ENCODE measurements at regions not wholly inside any gene's neighbourhood (a gene's known extent, or its start where the extent isn't known, plus 50 kb on each side); places are given as distances from the start of the nearest gene placed in this dataset.

DNA sequence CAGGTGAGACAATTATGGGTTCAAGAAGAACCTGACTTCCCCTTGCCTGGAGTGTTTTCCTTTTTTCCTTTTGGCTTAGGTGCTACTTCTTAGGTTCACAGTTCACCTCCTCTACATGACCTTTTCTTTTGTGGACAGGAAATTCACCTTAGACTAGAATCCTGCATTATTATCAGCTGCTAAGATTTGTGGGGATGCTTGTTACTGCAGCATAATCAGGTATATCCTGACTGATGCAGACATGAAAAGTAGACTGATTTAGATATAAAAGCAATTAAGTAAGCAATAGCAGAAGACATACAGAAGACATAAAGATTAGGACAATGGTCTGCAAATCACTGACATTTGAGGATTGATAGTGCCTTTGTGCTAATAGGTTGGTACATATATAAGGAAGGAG, 168.3 kb downstream of the SALL1 start:
- TF ChIP-seq CTCF (IDR thresholded peaks at IDR 0.05; ENCODE audit: poor library complexity) (no peak), EZH2 (IDR thresholded peaks at IDR 0.05; ENCODE audit: borderline replicate concordance) (no peak)
